ENCODE measurements at regions not wholly inside any gene's neighbourhood (a gene's known extent, or its start where the extent isn't known, plus 50 kb on each side); places are given as distances from the start of the nearest gene placed in this dataset.

DNA sequence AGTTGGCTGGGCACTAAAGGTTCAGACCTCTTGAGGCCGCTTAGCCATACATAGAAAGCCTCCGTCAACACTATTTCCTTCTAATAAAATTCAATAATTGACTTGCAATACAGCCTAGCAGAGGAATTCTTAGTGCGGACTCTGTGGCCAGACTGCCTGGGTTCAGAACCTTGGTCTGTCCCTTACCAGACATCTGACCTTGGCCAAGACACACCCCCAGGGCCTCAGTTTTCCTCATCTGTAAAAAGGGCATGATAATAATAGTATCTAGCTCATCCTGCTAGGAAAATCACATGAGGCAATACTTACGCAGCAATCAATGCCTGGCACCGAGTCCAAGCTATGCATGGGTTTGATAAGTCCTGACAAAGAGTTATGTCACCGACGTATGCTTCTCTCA, 148.2 kb upstream of the SOD1 start:
- TF ChIP-seq POLR2A (IDR thresholded peaks at IDR 0.05): no peak
- TF ChIP-seq, protein P1, sequence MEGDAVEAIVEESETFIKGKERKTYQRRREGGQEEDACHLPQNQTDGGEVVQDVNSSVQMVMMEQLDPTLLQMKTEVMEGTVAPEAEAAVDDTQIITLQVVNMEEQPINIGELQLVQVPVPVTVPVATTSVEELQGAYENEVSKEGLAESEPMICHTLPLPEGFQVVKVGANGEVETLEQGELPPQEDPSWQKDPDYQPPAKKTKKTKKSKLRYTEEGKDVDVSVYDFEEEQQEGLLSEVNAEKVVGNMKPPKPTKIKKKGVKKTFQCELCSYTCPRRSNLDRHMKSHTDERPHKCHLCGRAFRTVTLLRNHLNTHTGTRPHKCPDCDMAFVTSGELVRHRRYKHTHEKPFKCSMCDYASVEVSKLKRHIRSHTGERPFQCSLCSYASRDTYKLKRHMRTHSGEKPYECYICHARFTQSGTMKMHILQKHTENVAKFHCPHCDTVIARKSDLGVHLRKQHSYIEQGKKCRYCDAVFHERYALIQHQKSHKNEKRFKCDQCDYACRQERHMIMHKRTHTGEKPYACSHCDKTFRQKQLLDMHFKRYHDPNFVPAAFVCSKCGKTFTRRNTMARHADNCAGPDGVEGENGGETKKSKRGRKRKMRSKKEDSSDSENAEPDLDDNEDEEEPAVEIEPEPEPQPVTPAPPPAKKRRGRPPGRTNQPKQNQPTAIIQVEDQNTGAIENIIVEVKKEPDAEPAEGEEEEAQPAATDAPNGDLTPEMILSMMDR (IDR thresholded peaks at IDR 0.05): no peak
- WGBS, 2 donors: 95 to 98% methylated on average over 7 of the region's 7 CpGs
- Histone ChIP-seq H3K27me3 (no peaks in the 10 kb centered on the region), H3K4me3 (no peak overlapping the region), H3K36me3 (ENCODE audit: low read depth, missing control alignments) (no peaks in the 10 kb centered on the region), H3K27ac (no peak overlapping the region), H3K4me1 (peaks cover 9% of the 10 kb centered on the region), H3K9me3 (no peaks in the 10 kb centered on the region)
- no peak for DNase-seq
- intact Hi-C loops (cut with DNase I; ENCODE audit: low total_unique reads): no loop called here

DNA sequence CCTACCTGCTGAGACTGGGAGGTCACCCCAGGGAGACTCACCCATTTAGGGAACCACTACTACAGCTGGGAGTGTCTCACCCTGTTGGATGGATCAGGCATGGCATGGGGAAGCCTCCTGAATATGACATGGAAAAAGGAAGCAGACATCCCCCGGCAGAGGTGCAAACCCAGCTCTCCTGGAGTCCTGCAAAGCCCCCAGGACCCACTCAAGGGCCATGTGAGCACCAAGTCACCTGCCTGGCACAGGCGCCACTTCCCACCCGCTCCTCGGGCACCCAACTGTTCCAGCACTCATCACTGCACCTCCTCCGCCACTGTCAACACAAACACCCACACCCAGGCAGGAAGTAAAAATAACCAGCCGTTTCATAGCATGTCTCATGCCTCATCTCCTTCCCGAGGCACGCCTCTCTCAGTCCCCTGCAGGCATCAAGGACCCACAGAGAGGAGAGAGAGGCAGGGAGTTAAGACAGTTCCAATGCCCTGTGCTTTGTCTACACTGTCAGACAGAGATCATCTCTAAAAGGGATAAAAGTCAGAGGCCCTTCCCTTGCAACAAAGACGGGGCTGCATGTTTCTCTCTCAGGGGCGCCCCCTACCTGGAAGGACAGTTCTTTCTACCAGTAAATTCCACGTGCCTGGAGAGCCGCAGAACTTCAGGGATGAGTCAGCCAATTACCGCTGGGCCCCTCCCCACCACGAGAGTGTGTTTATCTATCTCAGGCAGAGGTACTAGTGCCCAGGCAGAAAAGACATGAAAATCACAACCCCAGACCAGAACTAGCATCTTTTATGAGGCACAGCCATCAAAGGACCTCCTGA, 150.1 kb upstream of the SOD1 start:
- Histone ChIP-seq H3K27ac (no peak overlapping the region), H3K27me3 (no peaks in the 10 kb centered on the region), H3K4me1 (peaks cover 2% of the 10 kb centered on the region), H3K9me3 (no peaks in the 10 kb centered on the region), H3K4me3 (no peak overlapping the region), H3K36me3 (ENCODE audit: low read depth, missing control alignments) (no peaks in the 10 kb centered on the region)
- DNase-seq: no peak
- 80 to 82% methylated on average over 11 to 14 of the region's 14 CpGs for WGBS, 2 donors
- TF ChIP-seq, protein P1 (IDR thresholded peaks at IDR 0.05): no peak
- no peak for TF ChIP-seq POLR2A (IDR thresholded peaks at IDR 0.05)
- intact Hi-C loops (cut with DNase I; ENCODE audit: low total_unique reads): no loop called here

DNA sequence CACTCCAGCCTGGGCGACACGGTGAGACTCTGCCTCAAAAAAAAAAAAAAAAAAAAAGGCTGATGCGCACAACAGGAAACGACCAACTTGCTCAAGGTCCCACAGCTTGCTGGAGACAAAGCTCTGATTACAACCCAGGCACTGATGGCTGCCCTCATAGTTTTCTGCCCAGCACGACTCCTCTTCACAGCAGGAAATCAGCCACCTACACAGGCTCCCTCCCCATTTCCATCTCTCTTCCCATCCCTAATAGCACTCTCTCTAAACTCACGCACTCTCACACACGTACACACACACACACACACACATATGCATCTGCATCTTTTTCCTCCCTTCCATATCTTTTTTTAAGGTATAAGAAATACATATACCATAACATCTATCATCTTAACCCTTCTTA, 153.5 kb upstream of the SOD1 start:
- intact Hi-C loops (cut with DNase I; ENCODE audit: low total_unique reads): no loop called here
- TF ChIP-seq, protein P1 (IDR thresholded peaks at IDR 0.05): no peak
- no peak for TF ChIP-seq POLR2A (IDR thresholded peaks at IDR 0.05)
- WGBS, 2 donors: 58 to 82% methylated on average over 7 of the region's 7 CpGs
- Histone ChIP-seq H3K27me3 (no peaks in the 10 kb centered on the region), H3K4me1 (no peaks in the 10 kb centered on the region), H3K36me3 (ENCODE audit: low read depth, missing control alignments) (no peaks in the 10 kb centered on the region), H3K9me3 (no peaks in the 10 kb centered on the region), H3K27ac (no peak overlapping the region), H3K4me3 (no peak overlapping the region)
- DNase-seq: no peak

DNA sequence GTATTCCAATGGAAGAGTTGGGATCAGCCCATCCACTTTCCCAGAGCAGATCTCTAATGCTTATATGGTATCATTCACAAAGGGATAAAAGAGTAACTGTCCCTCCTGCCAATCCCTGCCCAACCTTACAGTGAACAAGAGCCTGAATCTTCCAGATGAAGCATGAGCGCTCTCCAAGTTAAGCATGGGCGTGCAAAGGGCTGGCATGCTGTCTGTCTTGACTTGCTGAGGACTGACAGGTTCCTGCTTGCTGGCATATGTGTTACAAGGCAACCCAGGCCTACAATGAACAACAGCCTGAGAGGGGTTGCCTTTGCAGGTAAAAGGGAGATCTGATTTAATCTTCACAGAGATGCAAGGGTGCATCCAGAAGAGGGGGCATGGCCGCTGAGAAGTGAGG, 155.6 kb upstream of the SOD1 start:
- no peaks in the 10 kb centered on the region for H3K9me3 ChIP-seq
- 94 to 96% methylated on average over 3 of the region's 3 CpGs for WGBS, 2 donors
- no peaks in the 10 kb centered on the region for H3K36me3 ChIP-seq (ENCODE audit: low read depth, missing control alignments)
- peaks cover 4% of the 10 kb centered on the region for H3K4me1 ChIP-seq
- intact Hi-C loops (cut with DNase I; ENCODE audit: low total_unique reads): no loop called here
- DNase-seq: no peak
- no peak overlapping the region for H3K4me3 ChIP-seq
- TF ChIP-seq POLR2A (IDR thresholded peaks at IDR 0.05): no peak
- TF ChIP-seq, protein P1 (IDR thresholded peaks at IDR 0.05): no peak
- H3K27ac ChIP-seq: no peak overlapping the region
- no peaks in the 10 kb centered on the region for H3K27me3 ChIP-seq

DNA sequence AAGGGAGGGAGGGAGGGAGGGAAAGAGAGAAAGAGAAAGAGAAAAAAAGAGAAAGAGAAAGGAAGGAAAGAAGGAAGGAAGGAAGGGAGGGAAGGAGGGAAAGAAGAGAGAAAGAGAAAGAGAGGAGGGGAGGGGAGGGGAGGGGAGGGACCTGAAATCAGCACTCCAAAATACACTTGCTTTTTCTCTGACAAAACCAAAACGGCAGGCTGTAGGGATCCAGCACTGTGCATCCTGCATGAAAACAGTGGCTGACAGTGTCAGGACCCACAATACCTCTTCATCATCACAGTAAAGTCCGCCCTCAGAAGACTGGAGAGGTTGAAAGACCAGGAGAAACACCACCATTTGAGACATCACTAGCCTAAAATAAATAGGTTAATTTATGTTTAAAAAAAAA, 156.0 kb upstream of the SOD1 start:
- no peak for TF ChIP-seq POLR2A (IDR thresholded peaks at IDR 0.05)
- TF ChIP-seq, protein P1 (IDR thresholded peaks at IDR 0.05): no peak
- intact Hi-C loops (cut with DNase I; ENCODE audit: low total_unique reads): no loop called here
- H3K27me3 ChIP-seq: no peaks in the 10 kb centered on the region
- no peak overlapping the region for H3K27ac ChIP-seq
- H3K9me3 ChIP-seq: no peaks in the 10 kb centered on the region
- H3K4me3 ChIP-seq: no peak overlapping the region
- H3K4me1 ChIP-seq: peaks cover 4% of the 10 kb centered on the region
- H3K36me3 ChIP-seq (ENCODE audit: low read depth, missing control alignments): no peaks in the 10 kb centered on the region
- DNase-seq: no peak
- 81% methylated on average over 2 of the region's 2 CpGs for WGBS, 2 donors
